ENCODE measurements at regions not wholly inside any gene's neighbourhood (a gene's known extent, or its start where the extent isn't known, plus 50 kb on each side); places are given as distances from the start of the nearest gene placed in this dataset.

GRCh38 chr20:6595704-6596103, 171.8 kb upstream of the BMP2 start:
- 7 to 10% methylated on average over 4 of the region's 4 CpGs for WGBS, 2 donors
- intact Hi-C loops (cut with DNase I; ENCODE audit: low total_unique reads) = no loop called here
- DNase-seq (ENCODE audit: low spot score in 2 of 2) = no peak
- no peak for TF ChIP-seq POLR2A (IDR thresholded peaks at IDR 0.05)
- TF ChIP-seq CTCF (IDR thresholded peaks at IDR 0.05) = no peak
- no peak overlapping the region for H3K4me3 ChIP-seq (ENCODE audit: low read depth, poor library complexity, severe bottlenecking)

- no peak overlapping the region for H3K4me3 ChIP-seq (ENCODE audit: low read depth, poor library complexity, severe bottlenecking)
- WGBS, 2 donors = 22 to 35% methylated on average over 8 of the region's 8 CpGs
- peak in 1 of 2 donors; percentile 47 for DNase-seq (ENCODE audit: low spot score in 2 of 2)
- intact Hi-C loops (cut with DNase I; ENCODE audit: low total_unique reads) = no loop called here
- TF ChIP-seq POLR2A (IDR thresholded peaks at IDR 0.05) (no peak), CTCF (IDR thresholded peaks at IDR 0.05) (no peak)
Measured at GRCh38 chr20:6590891-6591637, 176.4 kb upstream of the BMP2 start.

- WGBS, 2 donors = 53 to 59% methylated on average over 2 of the region's 2 CpGs
- TF ChIP-seq CTCF (IDR thresholded peaks at IDR 0.05) = no peak
- TF ChIP-seq POLR2A (IDR thresholded peaks at IDR 0.05) = no peak
- H3K4me3 ChIP-seq (ENCODE audit: low read depth, poor library complexity, severe bottlenecking) = no peak overlapping the region
- DNase-seq (ENCODE audit: low spot score in 2 of 2) = no peak
- intact Hi-C loops (cut with DNase I; ENCODE audit: low total_unique reads) = no loop called here
Measured at GRCh38 chr20:6588296-6588695, 179.2 kb upstream of the BMP2 start.

GRCh38 chr20:6583134-6583738, 184.2 kb upstream of the BMP2 start:
- intact Hi-C loops (cut with DNase I; ENCODE audit: low total_unique reads) = no loop called here
- WGBS, 2 donors = 63 to 69% methylated on average over 6 of the region's 6 CpGs

GRCh38 chr20:6582449-6582848, 185.0 kb upstream of the BMP2 start:
- intact Hi-C loops (cut with DNase I; ENCODE audit: low total_unique reads) = no loop called here

More at GRCh38 chr20:6583134-6583738, 184.2 kb upstream of the BMP2 start:
- TF ChIP-seq CTCF (IDR thresholded peaks at IDR 0.05) (no peak), POLR2A (IDR thresholded peaks at IDR 0.05) (no peak)
- no peak overlapping the region for H3K4me3 ChIP-seq (ENCODE audit: low read depth, poor library complexity, severe bottlenecking)
- DNase-seq (ENCODE audit: low spot score in 2 of 2) = no peak

More at GRCh38 chr20:6582449-6582848, 185.0 kb upstream of the BMP2 start:
- TF ChIP-seq CTCF (IDR thresholded peaks at IDR 0.05) (no peak), POLR2A (IDR thresholded peaks at IDR 0.05) (no peak)
- no peak for DNase-seq (ENCODE audit: low spot score in 2 of 2)
- 44% methylated on average over 2 of the region's 2 CpGs for WGBS, 2 donors
- no peak overlapping the region for H3K4me3 ChIP-seq (ENCODE audit: low read depth, poor library complexity, severe bottlenecking)
